ENCODE measurements at regions not wholly inside any gene's neighbourhood (a gene's known extent, or its start where the extent isn't known, plus 50 kb on each side); places are given as distances from the start of the nearest gene placed in this dataset.
"Not testable (repeated sequence)": the region's sequence is repeated elsewhere in the genome, so short reads cannot be mapped to it uniquely, and the experiment has no call there.

DNA sequence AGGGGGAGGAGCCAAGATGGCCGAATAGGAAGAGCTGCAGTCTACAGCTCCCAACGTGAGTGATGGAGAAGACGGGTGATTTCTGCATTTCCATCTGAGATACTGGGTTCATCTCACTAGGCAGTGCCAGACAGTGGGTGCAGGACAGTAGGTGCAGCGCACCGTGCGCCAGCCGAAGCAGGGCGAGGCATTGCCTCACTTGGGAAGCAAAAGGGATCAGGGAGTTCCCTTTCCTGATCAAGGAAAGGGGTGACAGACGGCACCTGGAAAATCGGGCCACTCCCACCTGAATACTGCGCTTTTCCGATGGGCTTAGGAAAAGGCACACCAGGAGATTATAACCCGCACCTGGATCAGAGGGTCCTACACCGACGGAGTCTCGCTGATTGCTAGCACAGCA is 121.1 kb upstream of the SESTD1 start:
- H3K9me3 ChIP-seq (ENCODE audit: low read depth); H3K27me3 ChIP-seq: not testable (repeated sequence)

DNA sequence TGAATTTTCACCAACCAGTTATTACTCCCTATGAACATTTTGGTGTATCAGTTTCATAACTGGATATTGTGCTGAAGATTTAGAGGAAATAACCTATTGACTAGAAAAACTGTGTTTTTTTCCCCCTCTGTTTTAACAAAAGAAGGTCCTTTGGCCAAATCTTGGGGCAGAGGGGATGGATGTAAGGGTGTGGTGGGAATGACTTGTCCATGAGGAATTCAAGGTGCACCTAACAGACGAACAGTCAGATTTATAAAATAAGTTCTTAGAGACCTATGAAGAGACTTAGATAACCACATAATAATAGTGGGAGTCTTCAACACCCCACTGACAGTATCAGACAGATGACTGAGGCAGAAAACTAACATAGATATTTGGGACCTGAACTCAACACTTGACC is 119.3 kb upstream of the SESTD1 start:
- Histone ChIP-seq H3K27me3 (no peaks in the 10 kb centered on the region), H3K27ac (no peak overlapping the region), H3K36me3 (no peaks in the 10 kb centered on the region), H3K9me3 (ENCODE audit: low read depth) (no peaks in the 10 kb centered on the region), H3K4me3 (no peak overlapping the region), H3K4me1 (ENCODE audit: low read depth) (no peaks in the 10 kb centered on the region)
- no peak for DNase-seq (ENCODE audit: low read depth in 1 of 2, low spot score in 1 of 2)
- TF ChIP-seq, protein P1, sequence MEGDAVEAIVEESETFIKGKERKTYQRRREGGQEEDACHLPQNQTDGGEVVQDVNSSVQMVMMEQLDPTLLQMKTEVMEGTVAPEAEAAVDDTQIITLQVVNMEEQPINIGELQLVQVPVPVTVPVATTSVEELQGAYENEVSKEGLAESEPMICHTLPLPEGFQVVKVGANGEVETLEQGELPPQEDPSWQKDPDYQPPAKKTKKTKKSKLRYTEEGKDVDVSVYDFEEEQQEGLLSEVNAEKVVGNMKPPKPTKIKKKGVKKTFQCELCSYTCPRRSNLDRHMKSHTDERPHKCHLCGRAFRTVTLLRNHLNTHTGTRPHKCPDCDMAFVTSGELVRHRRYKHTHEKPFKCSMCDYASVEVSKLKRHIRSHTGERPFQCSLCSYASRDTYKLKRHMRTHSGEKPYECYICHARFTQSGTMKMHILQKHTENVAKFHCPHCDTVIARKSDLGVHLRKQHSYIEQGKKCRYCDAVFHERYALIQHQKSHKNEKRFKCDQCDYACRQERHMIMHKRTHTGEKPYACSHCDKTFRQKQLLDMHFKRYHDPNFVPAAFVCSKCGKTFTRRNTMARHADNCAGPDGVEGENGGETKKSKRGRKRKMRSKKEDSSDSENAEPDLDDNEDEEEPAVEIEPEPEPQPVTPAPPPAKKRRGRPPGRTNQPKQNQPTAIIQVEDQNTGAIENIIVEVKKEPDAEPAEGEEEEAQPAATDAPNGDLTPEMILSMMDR (IDR thresholded peaks at IDR 0.05; ENCODE audit: low read depth, low read length): no peak

More for the DNA sequence above, 121.1 kb upstream of the SESTD1 start:
- not testable (repeated sequence) for H3K4me3 ChIP-seq; H3K36me3 ChIP-seq; H3K27ac ChIP-seq; DNase-seq (ENCODE audit: low read depth in 1 of 2, low spot score in 1 of 2); H3K4me1 ChIP-seq (ENCODE audit: low read depth)

DNA sequence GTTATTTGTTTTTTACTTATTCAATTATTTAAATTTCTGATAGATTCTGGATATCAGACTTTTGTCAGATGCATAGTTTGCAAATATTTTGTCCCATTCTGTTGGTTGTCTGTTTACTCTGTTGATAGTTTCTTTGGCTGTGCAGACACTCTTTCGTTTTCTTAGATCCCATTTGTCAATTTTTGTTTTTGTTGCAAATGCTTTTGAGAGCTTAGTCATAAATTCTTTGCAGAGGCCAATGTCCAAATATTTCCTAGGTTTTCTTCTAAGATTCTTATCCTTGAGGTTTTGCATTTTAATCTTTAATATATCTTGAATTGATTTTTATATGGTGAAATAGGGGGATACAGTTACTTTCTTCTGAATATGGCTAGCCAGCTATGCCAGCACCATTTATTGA is 112.7 kb upstream of the SESTD1 start:
- DNase-seq (ENCODE audit: low read depth in 1 of 2, low spot score in 1 of 2): no peak

DNA sequence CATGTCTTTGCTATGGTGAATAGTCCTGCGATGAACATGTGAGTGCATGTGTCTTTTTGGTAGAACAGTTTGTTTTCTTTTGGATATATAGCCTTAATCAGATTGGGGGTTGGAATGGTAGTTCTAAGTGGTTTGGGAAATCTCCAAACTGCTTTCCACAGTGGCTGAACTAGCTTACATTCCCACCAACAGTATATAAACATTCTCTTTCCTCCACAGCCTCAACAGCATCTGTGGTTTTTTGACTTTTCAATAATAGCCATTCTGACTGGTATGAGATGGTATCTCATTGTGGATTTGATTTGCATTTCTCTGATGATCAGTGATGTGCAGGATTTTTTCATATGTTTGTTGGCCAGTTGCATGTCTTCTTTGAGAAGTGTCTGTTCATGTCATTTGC is 112.2 kb upstream of the SESTD1 start:
- Histone ChIP-seq H3K4me3 (no peak overlapping the region), H3K27me3 (no peaks in the 10 kb centered on the region), H3K4me1 (ENCODE audit: low read depth) (no peaks in the 10 kb centered on the region), H3K9me3 (ENCODE audit: low read depth) (no peaks in the 10 kb centered on the region), H3K36me3 (no peaks in the 10 kb centered on the region), H3K27ac (no peak overlapping the region)
- no peak for DNase-seq (ENCODE audit: low read depth in 1 of 2, low spot score in 1 of 2)
- TF ChIP-seq, protein P1 (IDR thresholded peaks at IDR 0.05; ENCODE audit: low read depth, low read length): no peak

More for the DNA sequence above, 112.7 kb upstream of the SESTD1 start:
- TF ChIP-seq, protein P1 (IDR thresholded peaks at IDR 0.05; ENCODE audit: low read depth, low read length): no peak
- Histone ChIP-seq H3K4me1 (ENCODE audit: low read depth) (no peaks in the 10 kb centered on the region), H3K27ac (no peak overlapping the region), H3K4me3 (no peak overlapping the region), H3K9me3 (ENCODE audit: low read depth) (no peaks in the 10 kb centered on the region), H3K36me3 (no peaks in the 10 kb centered on the region), H3K27me3 (no peaks in the 10 kb centered on the region)

DNA sequence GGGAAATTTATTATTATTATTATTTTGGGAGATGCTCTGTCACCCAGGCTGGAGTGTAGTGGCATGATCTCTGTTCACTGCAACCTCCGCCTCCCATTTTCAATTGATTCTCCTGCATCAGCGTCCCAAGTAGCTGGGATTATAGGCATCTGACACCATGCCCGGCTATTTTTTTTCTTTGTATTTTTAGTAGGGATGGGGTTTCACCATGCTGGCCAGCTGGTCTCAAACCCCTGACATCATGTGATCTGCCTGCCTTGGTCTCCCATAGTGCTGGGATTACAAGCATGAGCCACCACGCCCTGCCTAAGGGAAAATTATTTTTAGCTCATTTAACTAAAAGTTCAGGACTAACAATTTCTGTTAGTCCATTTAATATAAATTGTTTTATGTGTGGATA is 109.2 kb upstream of the SESTD1 start:
- H3K4me3 ChIP-seq: no peak overlapping the region
- H3K27ac ChIP-seq: no peak overlapping the region
- no peaks in the 10 kb centered on the region for H3K4me1 ChIP-seq (ENCODE audit: low read depth)
- no peak for DNase-seq (ENCODE audit: low read depth in 1 of 2, low spot score in 1 of 2)
- no peaks in the 10 kb centered on the region for H3K27me3 ChIP-seq
- H3K36me3 ChIP-seq: no peaks in the 10 kb centered on the region
- TF ChIP-seq, protein P1 (IDR thresholded peaks at IDR 0.05; ENCODE audit: low read depth, low read length): no peak
- H3K9me3 ChIP-seq (ENCODE audit: low read depth): no peaks in the 10 kb centered on the region

DNA sequence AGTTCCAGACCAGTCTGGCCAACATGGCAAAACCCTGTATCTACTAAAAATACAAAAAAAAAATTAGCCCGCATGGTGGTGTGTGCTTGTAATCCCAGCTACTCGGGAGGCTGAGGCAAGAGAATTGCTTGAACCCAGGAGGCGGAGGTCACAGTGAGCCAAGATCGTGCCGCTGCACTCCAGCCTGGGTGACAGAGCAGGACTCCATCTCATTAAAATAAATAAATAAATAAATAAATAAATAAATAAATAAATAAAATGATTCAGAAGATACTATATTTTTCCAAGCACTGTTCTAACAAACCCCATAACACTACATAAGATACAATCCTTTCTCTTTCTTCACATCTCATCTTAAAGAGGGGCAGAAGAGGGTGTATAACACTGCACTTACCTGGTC is 100.9 kb upstream of the SESTD1 start:
- not testable (repeated sequence) for DNase-seq (ENCODE audit: low read depth in 1 of 2, low spot score in 1 of 2); H3K36me3 ChIP-seq; H3K4me1 ChIP-seq (ENCODE audit: low read depth); H3K4me3 ChIP-seq; H3K27ac ChIP-seq; H3K9me3 ChIP-seq (ENCODE audit: low read depth); H3K27me3 ChIP-seq

DNA sequence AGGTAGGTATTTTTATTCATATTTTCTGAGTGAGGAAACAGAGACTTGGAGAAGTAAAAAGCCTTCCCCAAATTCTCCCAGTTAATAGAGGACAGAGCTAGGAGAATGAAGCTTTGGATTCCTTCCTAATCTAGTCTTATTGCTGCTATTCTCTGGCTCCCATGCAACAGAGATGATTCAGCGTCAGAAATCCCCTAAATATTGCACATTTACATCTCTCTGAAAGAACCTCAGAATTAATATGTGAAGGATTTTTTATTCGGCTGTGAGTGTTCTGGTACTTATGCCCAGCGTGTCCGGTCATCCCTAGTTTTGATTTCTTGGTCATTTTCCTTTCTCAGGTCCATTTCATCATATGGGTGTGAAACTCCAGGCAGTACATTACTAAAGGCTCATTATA is 91.2 kb upstream of the SESTD1 start:
- Histone ChIP-seq H3K27ac (no peak overlapping the region), H3K27me3 (no peaks in the 10 kb centered on the region), H3K36me3 (no peaks in the 10 kb centered on the region), H3K4me3 (no peak overlapping the region), H3K4me1 (ENCODE audit: low read depth) (no peaks in the 10 kb centered on the region), H3K9me3 (ENCODE audit: low read depth) (no peaks in the 10 kb centered on the region)
- TF ChIP-seq, protein P1 (IDR thresholded peaks at IDR 0.05; ENCODE audit: low read depth, low read length): no peak
- DNase-seq (ENCODE audit: low read depth in 1 of 2, low spot score in 1 of 2): peak in 1 of 2 donors; percentile 34

All from cardiac muscle cell (in vitro differentiated cells and primary cell).